HG02885 (cell line): ENCODE measurements at regions not wholly inside any gene's neighbourhood (a gene's known extent, or its start where the extent isn't known, plus 50 kb on each side); places are given as distances from the start of the nearest gene placed in this dataset.
"Not testable (repeated sequence)": the region's sequence is repeated elsewhere in the genome, so short reads cannot be mapped to it uniquely, and the experiment has no call there.

Experiments
- ATAC-seq: cut with Tn5 transposase; IDR thresholded peaks from one replicate; pipeline ENCODE4 v1.9.1; 2021; ENCODE audit warnings: mild to moderate bottlenecking; ENCODE audit not compliant: unreplicated experiment, poor library complexity

DNA sequence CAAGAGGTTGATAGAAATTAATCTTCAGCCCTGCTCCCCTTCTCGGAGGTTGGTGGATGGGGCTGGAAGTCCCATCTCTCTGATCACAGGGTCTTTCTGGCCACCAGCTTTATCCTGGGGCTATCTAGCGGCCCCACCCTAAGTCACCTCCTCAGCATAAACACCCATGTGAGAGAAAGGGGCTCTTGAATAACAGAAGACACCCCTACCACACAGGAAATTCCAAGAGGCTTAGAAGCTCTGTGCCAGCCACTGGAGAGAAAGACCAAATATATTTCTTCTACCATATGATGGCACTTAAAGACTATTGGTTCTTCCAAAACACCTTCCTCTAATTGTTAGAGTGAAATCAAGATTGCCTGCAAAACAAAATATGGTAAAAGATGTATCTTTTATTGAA is 219.7 kb downstream of the VAPA start:
- no peak for ATAC-seq

DNA sequence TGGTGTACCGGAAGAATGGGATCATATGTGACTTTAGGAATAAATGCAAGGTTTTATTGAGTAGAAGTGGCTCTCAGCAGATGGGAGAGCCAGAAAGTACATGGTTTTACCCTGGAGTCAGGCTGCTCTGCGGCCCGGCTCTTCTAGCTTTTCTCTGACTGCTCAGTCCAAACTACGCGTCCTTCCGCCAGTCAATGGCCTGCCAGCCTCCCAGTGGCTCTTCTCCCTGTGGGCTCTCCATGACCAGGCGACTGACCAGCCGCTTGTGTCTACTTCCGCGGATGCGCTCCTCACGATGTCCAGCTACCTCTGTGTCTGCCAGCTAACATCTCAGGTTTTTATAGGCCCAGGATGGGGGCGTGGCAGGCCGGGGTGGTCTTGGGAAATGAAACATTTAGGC is 220.4 kb downstream of the VAPA start:
- no peak for ATAC-seq

DNA sequence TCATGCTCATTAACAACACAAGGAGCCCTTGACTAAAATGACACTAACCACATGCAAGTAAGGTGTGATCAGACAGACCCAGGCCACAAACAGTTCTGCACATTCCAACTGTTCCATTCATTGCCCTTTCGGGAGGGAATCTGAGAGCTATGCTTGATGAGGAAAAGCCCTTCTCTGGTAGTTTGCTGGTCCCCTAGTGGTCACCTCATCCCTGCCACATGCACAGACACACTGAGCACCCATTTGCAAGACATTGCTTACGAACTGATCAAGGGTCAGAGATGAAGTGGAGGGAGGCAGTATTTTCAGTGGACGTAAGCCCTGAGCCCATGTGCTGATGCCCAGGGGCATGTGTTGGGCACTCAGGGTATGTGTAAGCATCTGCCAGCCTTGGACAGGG is 220.9 kb downstream of the VAPA start:
- not testable (repeated sequence) for ATAC-seq

DNA sequence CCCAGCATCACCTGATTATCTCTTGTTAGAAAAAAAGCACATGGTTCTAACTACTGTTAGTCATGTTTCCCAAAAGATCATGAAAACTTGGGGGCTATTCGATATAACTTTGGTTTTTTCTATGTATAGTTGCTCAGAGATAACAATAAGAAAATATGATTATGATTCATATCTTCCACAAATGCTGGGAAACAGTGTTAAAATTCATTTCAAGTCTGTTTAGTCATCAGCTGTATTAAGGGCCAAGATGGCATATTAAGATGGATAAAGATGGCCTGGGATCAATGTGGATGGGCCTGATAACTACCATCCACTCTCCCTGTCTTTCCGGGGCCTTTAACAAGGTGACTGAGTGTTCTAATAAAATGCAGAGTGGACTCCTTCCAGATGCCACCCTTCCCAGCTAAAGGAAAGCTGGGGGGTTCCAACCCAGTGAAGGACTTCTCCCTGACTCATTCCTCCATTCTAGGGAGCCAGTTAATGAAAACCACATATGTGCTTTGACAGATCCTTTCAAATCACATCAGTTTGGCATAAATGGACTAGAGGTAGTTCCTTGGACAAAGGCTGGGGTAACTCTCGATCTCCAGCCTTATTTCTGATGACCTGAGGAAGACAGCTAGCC is 221.6 kb downstream of the VAPA start:
- ATAC-seq: no peak

DNA sequence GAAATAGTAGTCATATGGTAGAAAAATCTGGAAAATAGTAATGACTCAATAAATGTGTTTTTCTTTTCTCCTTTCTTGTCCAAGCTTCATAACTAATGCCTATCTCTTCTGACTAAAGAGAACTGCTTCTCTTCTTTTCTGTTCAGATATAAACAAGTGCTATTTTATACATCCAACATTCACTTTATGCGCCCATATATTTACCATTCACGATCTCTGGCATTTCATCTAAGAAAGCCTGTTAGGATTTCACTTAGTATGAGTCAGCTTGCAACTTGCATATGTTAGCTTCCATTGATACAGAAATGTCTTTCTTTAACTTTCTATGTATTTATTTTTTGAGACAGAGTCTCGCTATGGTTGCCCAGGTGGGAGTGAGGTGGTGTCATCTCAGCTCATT is 224.9 kb downstream of the VAPA start:
- ATAC-seq: no peak

DNA sequence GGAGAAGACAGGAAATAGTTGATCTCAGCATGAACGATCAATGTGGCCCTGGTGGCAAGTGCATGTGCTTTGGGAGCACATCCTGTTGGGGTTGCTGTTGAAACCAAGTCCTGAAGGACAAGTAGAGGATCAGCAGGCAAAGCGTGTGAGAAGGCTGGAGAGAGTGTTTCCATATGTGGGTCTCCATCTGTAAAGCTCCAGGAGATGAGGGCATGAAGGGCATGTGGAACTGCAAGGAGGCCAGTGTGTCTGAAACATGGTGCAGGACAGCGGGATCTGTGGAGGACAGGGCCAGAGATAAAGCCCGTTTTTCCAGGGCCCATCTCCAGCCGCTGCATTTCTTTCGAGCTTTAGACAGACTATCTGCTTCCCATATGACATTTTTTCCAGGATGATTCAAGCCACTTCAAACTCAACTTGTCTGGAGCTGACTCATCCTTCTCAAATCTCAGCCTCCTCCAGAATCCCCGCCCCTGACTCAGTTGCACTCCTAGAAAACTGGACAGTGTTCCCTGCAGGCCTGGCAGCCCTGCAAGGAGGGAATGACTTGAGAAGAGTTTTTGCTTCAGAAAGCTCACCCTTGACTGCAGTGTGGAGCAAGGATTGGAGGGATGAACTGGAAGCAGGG is 226.1 kb downstream of the VAPA start:
- ATAC-seq: no peak

DNA sequence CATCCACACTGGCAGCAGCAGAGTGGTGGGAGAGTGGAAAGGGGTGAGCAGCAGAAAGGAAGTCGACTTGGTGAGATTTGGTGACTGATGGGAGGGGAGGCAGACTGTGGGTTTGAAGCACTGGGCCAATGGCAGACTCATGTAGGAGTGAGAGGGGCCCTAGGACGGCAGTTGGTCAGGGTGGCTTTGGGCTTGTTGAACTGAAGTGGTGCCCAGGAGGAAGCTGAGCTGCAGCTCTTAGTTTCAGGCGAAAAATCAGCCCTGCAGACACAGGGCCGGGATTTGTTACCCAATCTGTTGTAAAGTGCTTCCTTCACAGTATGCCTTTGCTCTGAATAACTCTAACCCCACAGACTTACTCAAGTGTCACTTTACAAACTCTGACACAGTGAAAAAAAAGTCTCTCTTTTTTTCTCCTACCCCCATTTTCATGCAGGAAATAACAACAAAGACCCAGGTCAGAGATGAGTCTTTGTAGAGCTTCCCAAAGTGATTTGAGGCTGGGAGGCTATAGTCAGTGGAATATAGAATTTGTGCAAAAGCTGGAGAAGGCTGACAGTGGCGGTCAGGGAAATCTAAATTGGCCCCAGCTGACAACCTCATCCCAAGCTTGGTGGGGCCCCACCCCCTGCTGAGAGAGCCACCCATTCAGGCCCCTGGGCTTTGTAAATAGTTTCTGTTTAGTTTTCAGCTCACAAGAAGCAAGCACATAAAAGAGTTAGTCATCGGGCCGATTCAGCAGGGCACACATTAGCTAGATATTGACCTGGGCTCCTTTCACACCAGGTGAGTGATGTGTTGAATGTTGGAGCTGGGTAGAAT is 226.9 kb downstream of the VAPA start:
- ATAC-seq: no peak

DNA sequence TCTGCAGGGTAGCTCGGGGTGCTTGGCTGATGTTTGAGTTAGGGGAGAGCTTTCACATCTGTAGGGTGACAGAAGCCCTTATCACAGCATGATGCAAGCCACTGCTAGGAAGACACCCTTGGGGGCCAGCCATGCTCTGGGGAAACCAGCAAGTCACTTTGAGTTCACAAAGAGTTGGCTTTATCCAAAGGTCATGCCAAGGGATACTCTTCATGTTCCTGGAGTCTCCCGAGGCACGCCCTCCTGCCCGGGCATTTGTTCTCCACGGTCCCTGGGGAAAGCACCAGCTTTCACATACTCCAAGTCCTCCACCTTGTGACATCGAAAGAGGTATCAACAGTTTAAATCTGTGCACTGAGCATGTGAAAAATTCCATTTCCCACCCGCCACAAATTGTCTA is 227.7 kb downstream of the VAPA start:
- no peak for ATAC-seq

DNA sequence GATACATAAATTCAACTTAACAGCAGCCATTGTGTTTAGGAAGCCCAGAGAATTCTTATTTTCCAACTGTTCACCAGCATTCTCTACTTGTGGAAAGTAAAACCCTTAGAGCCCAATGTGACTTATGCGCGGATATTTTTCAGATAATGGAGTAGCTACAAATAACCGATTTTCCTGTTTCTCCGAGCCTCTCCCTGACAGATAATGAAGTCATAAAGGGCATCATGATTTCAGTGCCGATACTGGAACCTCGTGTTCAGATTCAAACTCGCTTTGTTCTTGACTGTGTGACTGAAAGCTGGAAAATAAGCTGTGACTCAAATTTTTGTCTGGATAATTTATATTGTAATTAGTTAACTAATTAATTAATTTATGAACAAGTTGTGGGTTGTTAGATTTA is 228.2 kb downstream of the VAPA start:
- ATAC-seq: no peak

DNA sequence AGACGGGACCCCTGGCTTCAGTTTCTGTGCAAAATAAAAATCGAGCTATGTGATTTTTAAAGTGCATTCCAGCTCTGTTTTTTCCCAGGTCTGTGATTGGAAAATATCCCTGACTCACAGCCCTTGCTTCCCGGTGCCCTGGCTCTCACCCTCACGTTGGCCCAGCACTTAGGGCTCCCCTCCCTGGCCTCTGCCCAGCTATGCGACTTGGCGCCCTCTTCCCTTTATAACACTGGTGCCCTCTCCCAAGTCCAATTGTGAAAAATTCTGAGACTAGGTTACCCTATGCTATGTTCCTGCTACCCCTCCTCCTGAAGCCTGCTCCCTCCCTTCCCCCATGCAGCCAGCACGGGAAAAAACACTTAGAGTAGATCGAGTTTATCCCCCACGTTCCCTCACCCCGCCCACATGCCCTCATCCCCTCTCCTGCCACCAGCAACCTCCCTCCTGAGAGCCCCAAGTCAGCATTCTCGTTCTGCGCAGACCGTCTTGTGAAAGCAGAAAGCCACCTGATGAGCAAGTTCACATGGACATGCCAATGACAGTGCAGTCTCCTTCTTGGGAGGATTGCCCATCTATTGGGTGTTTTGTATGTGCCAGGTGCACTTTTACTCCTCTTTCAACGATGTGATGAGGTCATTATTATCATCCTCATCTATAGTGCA is 228.8 kb downstream of the VAPA start:
- ATAC-seq: no peak

DNA sequence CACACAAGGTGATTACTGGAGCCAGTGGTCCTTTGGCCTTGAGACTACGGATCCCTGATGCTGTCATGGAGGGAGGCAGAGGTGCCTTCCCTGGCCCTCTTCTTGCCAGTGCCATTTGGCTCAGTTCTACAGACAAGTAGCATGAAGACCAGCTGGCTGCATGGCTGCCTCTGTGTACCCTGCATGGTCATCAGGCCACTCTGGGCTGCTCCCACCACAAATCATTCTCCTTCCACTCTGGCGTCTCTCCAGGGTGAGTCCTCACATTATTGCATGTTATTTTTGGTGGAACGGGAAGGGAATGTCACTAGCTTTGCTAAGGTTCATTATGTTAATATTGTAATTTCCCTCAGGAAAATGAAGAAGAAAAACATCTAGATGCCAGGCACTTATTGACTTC is 229.8 kb downstream of the VAPA start:
- no peak for ATAC-seq

DNA sequence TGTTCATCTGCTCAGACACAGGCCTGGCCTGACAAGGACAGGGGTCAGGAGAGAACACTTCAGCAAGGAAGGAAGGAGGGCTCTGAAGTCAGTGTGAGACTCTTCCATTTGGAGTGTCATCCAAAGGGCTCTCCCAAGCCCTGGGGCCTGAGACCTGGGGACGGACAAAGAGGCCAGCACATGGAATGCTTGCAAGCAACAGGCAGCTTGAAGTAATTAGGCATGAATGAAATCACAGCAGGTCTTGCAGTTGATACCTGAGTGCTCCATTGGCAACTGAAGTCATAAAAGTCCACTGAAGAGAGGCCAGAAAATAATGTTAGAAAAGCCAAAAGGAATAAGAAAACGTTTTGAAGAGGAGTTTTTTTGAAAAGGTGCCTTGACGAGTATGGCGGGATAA is 231.7 kb downstream of the VAPA start:
- ATAC-seq: no peak

DNA sequence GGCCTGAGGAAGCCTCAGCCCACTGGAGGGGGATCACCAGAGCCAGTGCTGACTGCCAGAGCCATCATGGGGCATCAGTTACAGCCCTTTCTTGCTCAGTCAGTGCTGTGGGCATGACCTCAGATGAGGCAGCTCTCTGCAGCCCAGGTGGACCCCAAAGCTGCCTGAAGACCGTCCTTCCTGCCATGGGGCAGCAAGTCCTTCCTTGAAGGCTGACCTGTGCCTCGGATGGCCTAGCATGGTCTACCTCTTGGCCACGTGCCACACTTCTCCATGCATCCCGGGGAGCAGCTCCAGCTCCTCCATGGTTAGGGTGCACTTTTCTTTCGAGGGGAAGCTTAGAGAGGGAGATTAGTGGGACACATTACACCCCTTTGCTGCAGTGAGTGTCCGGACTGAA is 233.4 kb downstream of the VAPA start:
- no peak for ATAC-seq

DNA sequence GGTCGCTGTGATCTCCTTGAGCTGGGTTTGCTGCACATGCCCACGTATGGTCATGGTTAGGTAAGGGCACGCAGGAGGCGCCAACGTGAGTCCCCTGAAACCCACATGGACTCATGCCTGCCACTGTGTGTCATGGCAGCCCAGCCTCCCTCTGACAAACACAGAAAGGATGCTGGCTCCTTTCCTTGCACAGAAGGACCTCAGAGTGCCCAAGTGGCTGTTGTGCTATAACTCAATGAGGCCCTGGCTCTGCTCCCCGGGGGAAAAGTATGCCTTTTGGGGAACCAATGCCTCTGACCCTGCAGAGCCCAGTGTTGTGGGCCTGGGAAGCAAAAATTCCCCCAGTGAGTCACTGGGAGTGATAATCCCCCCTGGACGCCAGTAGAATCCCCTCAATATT is 233.9 kb downstream of the VAPA start:
- no peak for ATAC-seq

DNA sequence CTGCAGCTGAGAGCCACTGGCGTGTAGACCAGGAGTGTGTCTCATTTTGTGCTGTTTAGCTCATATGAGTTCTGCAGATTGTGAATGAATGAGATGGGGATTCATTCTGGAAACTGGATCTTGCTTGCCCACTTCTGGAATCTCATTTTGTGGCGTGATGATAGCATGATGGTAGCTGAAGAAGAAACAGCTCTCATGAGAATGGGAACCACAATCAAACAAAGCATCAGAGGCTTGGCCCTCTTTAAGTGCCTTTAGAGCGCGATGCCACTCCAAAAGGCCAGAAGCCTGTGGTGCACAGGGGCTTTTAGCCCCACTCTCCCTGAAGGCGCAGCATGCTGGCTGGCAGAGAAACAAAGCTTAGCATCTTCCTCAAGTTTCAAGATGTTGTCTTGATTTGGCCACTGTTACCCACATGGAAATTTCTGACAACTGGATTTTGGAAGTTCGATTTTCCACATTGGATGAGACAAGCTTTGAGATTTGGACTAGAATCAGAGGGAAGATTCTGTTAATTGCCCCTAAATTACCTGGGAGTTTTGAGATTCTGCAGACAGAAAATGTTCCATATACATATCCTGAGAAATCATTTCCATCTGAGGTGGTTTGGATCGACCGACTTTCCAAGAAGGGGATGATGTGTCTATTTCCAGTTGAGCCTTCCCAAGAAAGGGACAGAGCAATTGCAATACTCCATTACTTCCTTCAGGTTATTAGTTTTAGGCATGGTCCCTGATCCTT is 234.5 kb downstream of the VAPA start:
- no peak for ATAC-seq

DNA sequence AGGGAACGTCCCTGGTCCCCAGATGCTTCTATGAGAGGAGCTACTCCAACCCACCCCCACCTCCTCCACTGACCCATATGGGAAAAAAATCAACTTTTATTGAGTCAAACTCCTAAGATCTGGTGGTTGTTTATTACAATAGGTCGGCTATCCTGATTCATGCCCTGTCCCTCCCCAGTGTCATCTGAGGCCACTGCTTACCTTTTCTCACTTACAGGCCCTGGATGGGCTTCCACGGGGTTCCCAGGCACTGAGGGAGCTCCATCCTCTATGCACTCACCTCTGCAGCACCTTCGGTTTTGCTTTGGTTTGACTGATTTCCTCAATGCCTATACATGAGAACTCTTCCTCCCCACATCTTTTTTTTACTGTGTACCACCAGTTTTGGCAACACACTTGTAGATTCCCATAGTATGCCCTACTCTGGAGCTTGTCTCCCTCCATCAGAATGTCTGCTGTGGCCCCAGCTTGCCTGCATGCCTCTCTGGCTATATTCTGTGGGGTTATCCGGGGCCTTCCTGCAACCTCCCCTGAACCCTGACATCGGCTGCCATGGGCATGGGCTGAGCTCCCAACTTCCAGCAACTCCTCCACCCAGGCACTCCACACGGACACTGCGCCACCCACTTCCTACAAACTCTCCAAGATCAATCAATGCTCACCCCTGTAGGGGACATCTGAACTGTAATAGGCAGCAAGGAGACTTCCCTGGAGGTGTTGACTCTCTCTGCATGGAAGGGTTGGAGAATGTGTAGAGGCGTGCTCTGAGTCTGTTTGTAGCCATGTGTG is 236.1 kb downstream of the VAPA start:
- no peak for ATAC-seq

DNA sequence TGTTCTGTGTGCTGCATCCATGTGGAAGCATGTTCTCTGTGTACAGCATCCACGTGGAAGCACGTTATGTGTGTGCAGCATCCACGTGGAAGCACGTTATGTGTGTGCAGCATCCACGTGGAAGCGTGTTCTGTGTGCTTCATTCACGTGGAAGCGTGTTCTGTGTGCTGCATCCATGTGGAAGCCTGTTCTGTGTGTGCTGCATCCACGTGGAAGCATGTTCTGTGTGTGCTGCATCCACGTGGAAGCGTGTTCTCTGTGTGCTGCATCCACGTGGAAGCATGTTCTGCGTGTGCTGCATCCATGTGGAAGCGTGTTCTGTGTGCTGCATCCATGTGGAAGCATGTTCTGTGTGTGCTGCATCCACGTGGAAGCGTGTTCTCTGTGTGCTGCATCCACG is 236.8 kb downstream of the VAPA start:
- ATAC-seq: not testable (repeated sequence)

DNA sequence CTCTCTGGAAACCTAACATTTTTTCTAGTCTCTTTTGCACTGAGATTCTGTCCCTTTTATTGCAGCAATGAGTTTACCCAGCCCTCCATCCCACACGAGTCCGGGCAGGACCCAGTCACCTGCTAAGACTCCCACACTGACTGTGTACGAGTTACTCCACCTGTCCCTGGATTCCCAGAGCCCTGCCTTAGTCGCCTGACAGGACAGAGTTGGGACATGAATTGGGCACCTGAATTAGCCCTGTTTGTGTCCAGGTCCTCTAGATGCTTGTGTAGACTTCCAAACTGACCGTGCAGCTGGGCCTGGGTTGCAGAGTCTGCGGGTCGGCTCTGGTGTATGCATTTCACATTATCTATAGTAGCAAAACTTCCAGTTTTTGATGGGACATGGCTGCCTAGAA is 238.7 kb downstream of the VAPA start:
- ATAC-seq: no peak

DNA sequence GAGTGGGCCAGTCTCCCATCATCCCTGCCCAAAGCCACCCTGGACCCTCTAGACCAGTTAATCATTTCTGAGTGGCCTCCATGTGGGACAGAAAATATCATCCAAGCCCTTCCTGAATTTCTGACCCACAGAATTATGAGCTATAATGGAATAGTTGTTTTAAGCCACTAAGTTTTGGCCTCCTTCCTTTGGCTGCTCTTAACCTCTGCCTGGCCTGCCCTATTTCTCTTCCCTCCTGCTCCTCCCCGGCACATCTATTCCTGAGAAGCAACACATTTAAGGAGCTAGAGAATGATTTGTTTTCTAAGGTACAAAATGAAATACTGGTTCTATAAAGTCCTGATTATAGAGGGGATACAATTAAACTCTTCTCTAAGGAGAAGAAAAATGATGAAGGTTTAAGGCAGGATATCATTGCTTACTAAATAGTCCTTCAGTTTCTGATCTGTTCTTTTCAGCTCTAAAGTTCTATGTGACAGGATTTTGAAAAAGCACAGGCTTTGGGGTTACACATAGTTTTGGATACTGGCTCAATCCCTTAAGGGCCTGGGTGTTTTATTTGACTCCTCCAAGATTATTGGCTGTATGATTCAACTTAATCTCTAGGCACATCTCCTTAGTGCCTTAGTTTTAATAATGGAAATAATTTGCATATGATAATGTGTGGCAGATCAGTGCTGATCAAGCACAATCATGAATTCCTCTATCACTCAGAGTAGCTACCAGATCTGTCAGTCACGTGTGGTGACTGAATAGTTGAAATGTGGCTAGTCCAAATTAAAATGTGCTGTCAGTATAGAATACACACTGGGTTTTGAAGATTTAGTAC is 240.3 kb downstream of the VAPA start:
- no peak for ATAC-seq
